OCI-LY3 (cell line): ENCODE measurements at regions not wholly inside any gene's neighbourhood (a gene's known extent, or its start where the extent isn't known, plus 50 kb on each side); places are given as distances from the start of the nearest gene placed in this dataset.
"Not testable (repeated sequence)": the region's sequence is repeated elsewhere in the genome, so short reads cannot be mapped to it uniquely, and the experiment has no call there.

Experiments
- H2AFZ ChIP-seq: fragments of 200-600, 300-600 bp; shearing (Covaris generic); 2 replicates; pipeline ENCODE4 v1.6.0; 2014; ENCODE audit warnings: antibody characterized with exemption, low read depth, low read length
- H3K27ac ChIP-seq: fragments of 200-600, 300-600 bp; sonication (generic); 2 replicates; pipeline ENCODE4 v1.5.1; 2014; ENCODE audit warnings: mild to moderate bottlenecking, low read length, moderate library complexity, mixed read lengths
- H3K27me3 ChIP-seq: fragments of 200-600, 300-600 bp; sonication (generic); 2 replicates; pipeline ENCODE4 v1.6.1; 2014; ENCODE audit warnings: low read depth, low read length, mixed read lengths
- H3K36me3 ChIP-seq: fragments of 200-600, 300-600 bp; sonication (generic); replicated peaks from 2 replicates; pipeline ENCODE3; 2014; ENCODE audit warnings: low read depth, low read length, mixed read lengths
- H3K4me1 ChIP-seq: fragments of 300-600, 200-600 bp; sonication (generic); 2 replicates; pipeline ENCODE4 v1.6.1; 2014; ENCODE audit warnings: low read length, mixed read lengths
- H3K4me2 ChIP-seq: fragments of 200-600, 300-600 bp; sonication (generic); 2 replicates; pipeline ENCODE4 v1.6.1; 2014; ENCODE audit warnings: low read length, mixed read lengths
- H3K4me3 ChIP-seq: fragments of 300-600, 200-600 bp; sonication (generic); 2 replicates; pipeline ENCODE4 v1.5.1; 2014; ENCODE audit warnings: antibody characterized with exemption, mild to moderate bottlenecking, low read length, moderate library complexity
- H3K79me2 ChIP-seq: fragments of 300-600, 200-600 bp; shearing (Covaris generic); 2 replicates; pipeline ENCODE4 v1.6.1; 2014; ENCODE audit warnings: mild to moderate bottlenecking, low read length, mixed read lengths
- H3K9ac ChIP-seq: fragments of 300-600, 200-600 bp; shearing (Covaris generic); 2 replicates; pipeline ENCODE4 v1.6.0; 2014; ENCODE audit warnings: mild to moderate bottlenecking, low read length, moderate library complexity
- H3K9me3 ChIP-seq: fragments of 200-600, 300-600 bp; shearing (Covaris generic); 2 replicates; pipeline ENCODE4 v1.6.1; 2014; ENCODE audit warnings: low read length, mixed read lengths; ENCODE audit not compliant: insufficient read depth
- H4K20me1 ChIP-seq: fragments of 200-600, 300-600 bp; sonication (generic); 2 replicates; pipeline ENCODE4 v1.6.1; 2016; ENCODE audit warnings: low read length, mixed read lengths; ENCODE audit not compliant: insufficient read depth
- EZH2phosphoT487 ChIP-seq: fragments of 200-600 bp; shearing (Covaris generic); IDR thresholded peaks from 2 replicates; pipeline ENCODE4 v1.6.1; 2018; ENCODE audit warnings: antibody characterized with exemption, mixed run types, low read depth
- TF ChIP-seq, protein P1 (sequence below): fragments of 200-600, 300-600 bp; sonication (generic); IDR thresholded peaks from 2 replicates; pipeline ENCODE4 v1.5.1; 2014; ENCODE audit warnings: antibody characterized with exemption, low read length, low read depth

DNA sequence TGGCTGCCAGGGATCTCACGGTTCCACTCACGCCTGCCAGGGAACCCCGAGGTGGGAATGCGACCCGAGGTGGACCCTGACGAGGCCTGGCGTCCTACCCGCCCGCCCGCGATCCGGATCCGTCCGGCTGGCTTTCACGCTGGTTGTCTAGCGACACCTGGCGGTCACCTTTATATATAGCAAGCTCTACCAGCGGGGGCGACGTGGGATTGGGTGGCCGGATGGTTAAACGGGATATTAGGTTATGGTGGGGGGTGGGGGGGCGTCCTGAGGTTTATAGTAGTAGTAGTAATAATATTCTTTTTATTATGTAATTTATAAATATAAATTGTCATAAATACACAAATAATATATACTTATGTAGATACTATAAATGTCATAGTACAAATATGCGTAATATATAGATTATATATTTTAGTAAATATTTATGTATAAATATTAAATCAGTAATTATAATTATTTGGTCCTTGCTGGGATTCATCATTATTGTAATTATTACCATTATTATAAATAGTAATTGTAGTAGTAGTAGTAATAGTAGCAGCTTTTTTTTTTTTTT lies 136.9 kb downstream of the KCNJ12 start:
- H3K9ac ChIP-seq, result 0 out of 2 replicates have a peak overlapping the region, but pooled peaks have one; percentile 13

DNA sequence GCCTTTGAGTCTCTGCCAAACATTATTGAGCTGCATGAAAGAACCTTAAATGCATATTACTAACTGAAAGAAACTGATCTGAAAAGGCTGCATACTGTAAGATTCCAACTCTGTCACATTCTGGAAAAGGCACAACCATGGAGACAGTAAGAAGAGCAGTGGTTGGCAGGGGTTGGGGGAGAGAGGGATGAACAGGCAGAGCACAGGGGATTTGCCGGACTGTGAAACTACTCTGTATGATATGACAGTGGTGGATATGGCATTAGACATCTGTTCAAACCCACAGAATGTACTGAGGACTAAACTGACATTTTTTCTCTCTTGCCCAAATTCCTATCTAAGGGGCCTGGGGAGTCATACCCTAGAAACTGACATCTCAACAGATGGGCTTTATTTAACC lies 138.4 kb downstream of the KCNJ12 start:
- not testable (repeated sequence) for H3K27ac ChIP-seq

More for the DNA sequence above, 136.9 kb downstream of the KCNJ12 start:
- Histone ChIP-seq H3K27me3 (no peaks in the 10 kb centered on the region), H3K36me3 (no peaks in the 10 kb centered on the region), H3K27ac (no peak overlapping the region), H3K4me3 (peak overlapping the region; percentile 63), H3K9me3 (no peaks in the 10 kb centered on the region), H4K20me1 (no peaks in the 10 kb centered on the region), H3K4me1 (no peaks in the 10 kb centered on the region), H3K4me2 (peak overlapping the region; percentile 59), H2AFZ (no peak overlapping the region), H3K79me2 (no peaks in the 10 kb centered on the region)
- no peak for TF ChIP-seq EZH2phosphoT487
- TF ChIP-seq, protein P1, sequence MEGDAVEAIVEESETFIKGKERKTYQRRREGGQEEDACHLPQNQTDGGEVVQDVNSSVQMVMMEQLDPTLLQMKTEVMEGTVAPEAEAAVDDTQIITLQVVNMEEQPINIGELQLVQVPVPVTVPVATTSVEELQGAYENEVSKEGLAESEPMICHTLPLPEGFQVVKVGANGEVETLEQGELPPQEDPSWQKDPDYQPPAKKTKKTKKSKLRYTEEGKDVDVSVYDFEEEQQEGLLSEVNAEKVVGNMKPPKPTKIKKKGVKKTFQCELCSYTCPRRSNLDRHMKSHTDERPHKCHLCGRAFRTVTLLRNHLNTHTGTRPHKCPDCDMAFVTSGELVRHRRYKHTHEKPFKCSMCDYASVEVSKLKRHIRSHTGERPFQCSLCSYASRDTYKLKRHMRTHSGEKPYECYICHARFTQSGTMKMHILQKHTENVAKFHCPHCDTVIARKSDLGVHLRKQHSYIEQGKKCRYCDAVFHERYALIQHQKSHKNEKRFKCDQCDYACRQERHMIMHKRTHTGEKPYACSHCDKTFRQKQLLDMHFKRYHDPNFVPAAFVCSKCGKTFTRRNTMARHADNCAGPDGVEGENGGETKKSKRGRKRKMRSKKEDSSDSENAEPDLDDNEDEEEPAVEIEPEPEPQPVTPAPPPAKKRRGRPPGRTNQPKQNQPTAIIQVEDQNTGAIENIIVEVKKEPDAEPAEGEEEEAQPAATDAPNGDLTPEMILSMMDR, result peak; percentile 45

DNA sequence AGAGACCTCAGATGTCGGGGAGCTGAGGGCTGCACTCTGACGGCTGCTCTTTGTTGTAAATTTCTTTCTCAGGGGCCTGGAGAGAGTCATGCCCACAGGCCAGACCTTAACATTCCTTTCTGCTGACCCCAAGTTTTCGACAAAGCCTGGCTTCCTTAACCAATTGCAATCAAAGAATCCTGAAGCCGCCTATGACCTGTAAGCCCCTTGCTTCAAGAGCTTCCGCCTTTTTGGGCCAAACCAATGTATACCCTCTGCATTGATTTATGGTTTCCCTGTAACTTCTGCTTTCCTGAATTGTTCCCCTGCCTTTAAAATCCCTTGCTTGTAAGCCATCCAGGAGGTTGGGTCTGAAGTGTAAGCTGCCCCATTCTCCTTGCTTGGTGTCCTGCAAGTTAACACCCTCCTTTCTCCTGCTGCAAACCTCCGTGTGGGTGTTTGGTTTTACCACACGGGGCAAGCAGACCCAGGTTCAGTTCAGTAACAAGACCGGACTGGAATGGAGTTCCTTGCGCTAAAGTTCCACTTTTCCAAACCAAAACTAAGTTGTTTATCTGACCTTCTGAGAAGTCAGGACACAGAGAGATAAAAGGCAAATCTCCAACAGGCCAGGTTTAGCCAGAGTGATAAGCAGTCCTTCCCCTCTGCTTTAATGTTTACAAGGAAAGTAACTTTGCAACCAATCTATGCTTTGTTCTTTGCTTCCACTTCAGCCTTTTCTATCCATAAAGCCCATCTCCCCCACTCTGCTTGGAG lies 141.6 kb downstream of the KCNJ12 start:
- Histone ChIP-seq H3K79me2 (no peaks in the 10 kb centered on the region), H3K27me3 (no peaks in the 10 kb centered on the region), H2AFZ (no peak overlapping the region), H3K4me1 (no peaks in the 10 kb centered on the region), H3K4me3 (no peak overlapping the region), H3K36me3 (no peaks in the 10 kb centered on the region), H3K27ac (no peak overlapping the region), H4K20me1 (no peaks in the 10 kb centered on the region), H3K9me3 (no peaks in the 10 kb centered on the region), H3K4me2 (no peak overlapping the region), H3K9ac (no peak overlapping the region)
- TF ChIP-seq, protein P1, result no peak
- no peak for TF ChIP-seq EZH2phosphoT487

More for the DNA sequence above, 138.4 kb downstream of the KCNJ12 start:
- not testable (repeated sequence) for H2AFZ ChIP-seq, H3K79me2 ChIP-seq, H3K4me2 ChIP-seq, H3K27me3 ChIP-seq, H3K36me3 ChIP-seq, H3K4me1 ChIP-seq, H3K9me3 ChIP-seq, H3K4me3 ChIP-seq, H3K9ac ChIP-seq, H4K20me1 ChIP-seq

DNA sequence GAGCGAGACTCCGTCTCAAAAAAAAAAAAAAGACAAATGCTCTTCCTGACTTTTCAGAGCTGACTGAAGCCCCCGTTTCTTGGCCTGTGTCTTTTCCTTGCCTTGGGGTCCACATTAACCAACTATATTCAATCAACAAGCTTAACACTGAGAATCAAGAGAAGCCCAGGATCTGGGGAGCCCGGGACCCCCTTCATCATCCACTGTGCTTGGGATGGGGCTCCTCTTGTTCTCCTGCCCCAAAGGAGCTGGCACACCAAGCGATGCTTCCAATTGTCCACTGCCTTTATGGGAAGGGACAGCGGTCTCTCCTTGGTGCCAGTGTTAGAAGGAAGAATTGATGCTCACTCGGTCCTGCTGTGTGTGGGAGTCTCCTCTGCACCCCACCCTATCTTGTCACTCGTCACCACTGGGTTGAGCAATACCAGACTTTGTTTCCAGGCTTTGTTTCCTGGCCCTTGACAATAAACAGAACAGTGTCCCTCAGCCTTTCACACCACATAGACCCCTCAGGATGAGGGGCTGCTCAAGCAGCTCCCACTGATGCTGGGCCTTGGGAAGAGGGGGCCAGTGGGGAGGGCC lies 146.7 kb downstream of the KCNJ12 start:
- Histone ChIP-seq H3K79me2 (no peaks in the 10 kb centered on the region), H3K9ac (no peak overlapping the region), H3K4me2 (no peak overlapping the region), H3K4me3 (no peak overlapping the region), H3K9me3 (no peaks in the 10 kb centered on the region), H2AFZ (no peak overlapping the region), H3K27ac (no peak overlapping the region), H3K27me3 (no peaks in the 10 kb centered on the region), H3K36me3 (no peaks in the 10 kb centered on the region), H3K4me1 (no peaks in the 10 kb centered on the region), H4K20me1 (no peaks in the 10 kb centered on the region)
- TF ChIP-seq, protein P1, result no peak
- no peak for TF ChIP-seq EZH2phosphoT487
